ENCODE measurements at regions not wholly inside any gene's neighbourhood (a gene's known extent, or its start where the extent isn't known, plus 50 kb on each side); places are given as distances from the start of the nearest gene placed in this dataset.

- Mint-ChIP-seq H3K4me1 (no peaks in the 10 kb centered on the region), H3K27me3 (peaks cover 7% of the 10 kb centered on the region), H3K4me3 (no peak overlapping the region), H3K27ac (no peak overlapping the region), H3K36me3 (no peaks in the 10 kb centered on the region), H3K9me3 (ENCODE audit: low read depth) (no peaks in the 10 kb centered on the region)
- no peak for ATAC-seq
- no peak for DNase-seq
- CTCF ChIA-PET = no interaction called here
Measured at GRCh38 chr5:175363300-175363699, 80.7 kb downstream of the DRD1 start.

GRCh38 chr5:175357995-175358394 is 86.0 kb downstream of the DRD1 start:
- ATAC-seq = no peak

GRCh38 chr5:175356428-175356827 is 87.6 kb downstream of the DRD1 start:
- no peaks in the 10 kb centered on the region for H3K36me3 Mint-ChIP-seq
- CTCF ChIA-PET = no interaction called here
- DNase-seq (no peak), ATAC-seq (no peak)
- no peaks in the 10 kb centered on the region for H3K4me1 Mint-ChIP-seq
- H3K27me3 Mint-ChIP-seq = peaks cover 12% of the 10 kb centered on the region
- H3K9me3 Mint-ChIP-seq (ENCODE audit: low read depth) = no peaks in the 10 kb centered on the region
- H3K4me3 Mint-ChIP-seq = no peak overlapping the region
- H3K27ac Mint-ChIP-seq = no peak overlapping the region

More at GRCh38 chr5:175357995-175358394, 86.0 kb downstream of the DRD1 start:
- no peak for DNase-seq
- CTCF ChIA-PET = no interaction called here
- Mint-ChIP-seq H3K9me3 (ENCODE audit: low read depth) (no peaks in the 10 kb centered on the region), H3K36me3 (no peaks in the 10 kb centered on the region), H3K4me3 (no peak overlapping the region), H3K27ac (no peak overlapping the region), H3K27me3 (peaks cover 14% of the 10 kb centered on the region), H3K4me1 (no peaks in the 10 kb centered on the region)

- Mint-ChIP-seq H3K27ac (no peak overlapping the region), H3K36me3 (no peaks in the 10 kb centered on the region), H3K9me3 (ENCODE audit: low read depth) (no peaks in the 10 kb centered on the region), H3K4me3 (no peak overlapping the region), H3K27me3 (peaks cover 11% of the 10 kb centered on the region), H3K4me1 (no peaks in the 10 kb centered on the region)
- no peak for DNase-seq
- CTCF ChIA-PET = no interaction called here
- no peak for ATAC-seq
Measured at GRCh38 chr5:175354964-175355363, 89.0 kb downstream of the DRD1 start.

GRCh38 chr5:175353926-175354325 is 90.1 kb downstream of the DRD1 start:
- ATAC-seq = no peak
- DNase-seq = no peak
- H3K27me3 Mint-ChIP-seq = peaks cover 11% of the 10 kb centered on the region
- H3K27ac Mint-ChIP-seq = no peak overlapping the region
- no peaks in the 10 kb centered on the region for H3K4me1 Mint-ChIP-seq
- H3K9me3 Mint-ChIP-seq (ENCODE audit: low read depth) = no peaks in the 10 kb centered on the region
- no peaks in the 10 kb centered on the region for H3K36me3 Mint-ChIP-seq
- H3K4me3 Mint-ChIP-seq = no peak overlapping the region
- CTCF ChIA-PET = no interaction called here

GRCh38 chr5:175351897-175352590 is 91.9 kb downstream of the DRD1 start:
- Mint-ChIP-seq H3K36me3 (no peaks in the 10 kb centered on the region), H3K4me3 (no peak overlapping the region), H3K9me3 (ENCODE audit: low read depth) (no peaks in the 10 kb centered on the region), H3K27me3 (peaks cover 4% of the 10 kb centered on the region), H3K4me1 (no peaks in the 10 kb centered on the region), H3K27ac (no peak overlapping the region)
- DNase-seq = no peak
- CTCF ChIA-PET = no interaction called here
- no peak for ATAC-seq

GRCh38 chr5:175351126-175351525 is 92.9 kb downstream of the DRD1 start:
- Mint-ChIP-seq H3K27ac (no peak overlapping the region), H3K4me3 (no peak overlapping the region), H3K4me1 (no peaks in the 10 kb centered on the region), H3K27me3 (peaks cover 2% of the 10 kb centered on the region), H3K36me3 (no peaks in the 10 kb centered on the region), H3K9me3 (ENCODE audit: low read depth) (no peaks in the 10 kb centered on the region)
- CTCF ChIA-PET = no interaction called here
- no peak for ATAC-seq
- no peak for DNase-seq

- no peaks in the 10 kb centered on the region for H3K9me3 Mint-ChIP-seq (ENCODE audit: low read depth)
- no peaks in the 10 kb centered on the region for H3K36me3 Mint-ChIP-seq
- CTCF ChIA-PET = no interaction called here
- no peak for ATAC-seq
- H3K4me3 Mint-ChIP-seq = no peak overlapping the region
- H3K4me1 Mint-ChIP-seq = no peaks in the 10 kb centered on the region
- H3K27me3 Mint-ChIP-seq = peaks cover 2% of the 10 kb centered on the region
- no peak for DNase-seq
- H3K27ac Mint-ChIP-seq = no peak overlapping the region
Measured at GRCh38 chr5:175347931-175348330, 96.1 kb downstream of the DRD1 start.

- Mint-ChIP-seq H3K36me3 (no peaks in the 10 kb centered on the region), H3K27me3 (no peaks in the 10 kb centered on the region), H3K4me3 (no peak overlapping the region), H3K9me3 (ENCODE audit: low read depth) (no peaks in the 10 kb centered on the region), H3K27ac (no peak overlapping the region), H3K4me1 (no peaks in the 10 kb centered on the region)
- no peak for ATAC-seq
- DNase-seq = no peak
- CTCF ChIA-PET = no interaction called here
Measured at GRCh38 chr5:175347027-175347426, 97.0 kb downstream of the DRD1 start.

- CTCF ChIA-PET = interaction anchor here (0.9 kb wide), 1 partner anchor 9 kb away, joined by 3 read pairs; no protein-coding TSS in a partner anchor
- no peaks in the 10 kb centered on the region for H3K4me1 Mint-ChIP-seq
- no peak overlapping the region for H3K27ac Mint-ChIP-seq
- no peaks in the 10 kb centered on the region for H3K36me3 Mint-ChIP-seq
- H3K9me3 Mint-ChIP-seq (ENCODE audit: low read depth) = no peaks in the 10 kb centered on the region
- H3K4me3 Mint-ChIP-seq = no peak overlapping the region
- ATAC-seq = no peak
- DNase-seq = no peak
- H3K27me3 Mint-ChIP-seq = no peaks in the 10 kb centered on the region
Measured at GRCh38 chr5:175344331-175345195, 99.4 kb downstream of the DRD1 start.

- Mint-ChIP-seq H3K27ac (no peak overlapping the region), H3K9me3 (ENCODE audit: low read depth) (no peaks in the 10 kb centered on the region), H3K4me1 (no peaks in the 10 kb centered on the region), H3K4me3 (no peak overlapping the region), H3K27me3 (no peaks in the 10 kb centered on the region), H3K36me3 (no peaks in the 10 kb centered on the region)
- no peak for DNase-seq
- CTCF ChIA-PET = no interaction called here
- no peak for ATAC-seq
Measured at GRCh38 chr5:175343308-175343707, 100.7 kb downstream of the DRD1 start.

GRCh38 chr5:175340180-175340579 is 103.8 kb downstream of the DRD1 start:
- Mint-ChIP-seq H3K36me3 (no peaks in the 10 kb centered on the region), H3K4me1 (no peaks in the 10 kb centered on the region), H3K9me3 (ENCODE audit: low read depth) (no peaks in the 10 kb centered on the region), H3K27ac (no peak overlapping the region), H3K27me3 (peaks cover 2% of the 10 kb centered on the region), H3K4me3 (no peak overlapping the region)
- DNase-seq (no peak), ATAC-seq (no peak)
- CTCF ChIA-PET = no interaction called here

GRCh38 chr5:175337680-175338079 is 106.3 kb downstream of the DRD1 start:
- DNase-seq (no peak), ATAC-seq (no peak)
- Mint-ChIP-seq H3K4me3 (no peak overlapping the region), H3K36me3 (no peaks in the 10 kb centered on the region), H3K27me3 (peaks cover 2% of the 10 kb centered on the region), H3K4me1 (no peaks in the 10 kb centered on the region), H3K9me3 (ENCODE audit: low read depth) (no peaks in the 10 kb centered on the region), H3K27ac (no peak overlapping the region)
- CTCF ChIA-PET = no interaction called here

GRCh38 chr5:175336781-175337180 is 107.2 kb downstream of the DRD1 start:
- H3K9me3 Mint-ChIP-seq (ENCODE audit: low read depth) = no peaks in the 10 kb centered on the region

More at GRCh38 chr5:175336781-175337180, 107.2 kb downstream of the DRD1 start:
- H3K27me3 Mint-ChIP-seq = peaks cover 2% of the 10 kb centered on the region
- DNase-seq = no peak
- CTCF ChIA-PET = interaction anchor here (0.9 kb wide), 1 partner anchor 127 kb away, joined by 3 read pairs; no protein-coding TSS in a partner anchor
- H3K4me3 Mint-ChIP-seq = no peak overlapping the region
- no peaks in the 10 kb centered on the region for H3K4me1 Mint-ChIP-seq
- H3K36me3 Mint-ChIP-seq = no peaks in the 10 kb centered on the region
- H3K27ac Mint-ChIP-seq = no peak overlapping the region
- ATAC-seq = no peak
